ENCODE measurements at regions not wholly inside any gene's neighbourhood (a gene's known extent, or its start where the extent isn't known, plus 50 kb on each side); places are given as distances from the start of the nearest gene placed in this dataset.

- no peak overlapping the region for H3K4me3 ChIP-seq (ENCODE audit: low read depth, low read length)
- no peaks in the 10 kb centered on the region for H3K27me3 ChIP-seq (ENCODE audit: control insufficient read depth, insufficient read depth, low read length)
- H3K36me3 ChIP-seq (ENCODE audit: control insufficient read depth, insufficient read depth, low read length) = no peaks in the 10 kb centered on the region
- no peak for FAIRE-seq
- DNase-seq (ENCODE audit: low read depth) = no peak
- TF ChIP-seq, protein P1, sequence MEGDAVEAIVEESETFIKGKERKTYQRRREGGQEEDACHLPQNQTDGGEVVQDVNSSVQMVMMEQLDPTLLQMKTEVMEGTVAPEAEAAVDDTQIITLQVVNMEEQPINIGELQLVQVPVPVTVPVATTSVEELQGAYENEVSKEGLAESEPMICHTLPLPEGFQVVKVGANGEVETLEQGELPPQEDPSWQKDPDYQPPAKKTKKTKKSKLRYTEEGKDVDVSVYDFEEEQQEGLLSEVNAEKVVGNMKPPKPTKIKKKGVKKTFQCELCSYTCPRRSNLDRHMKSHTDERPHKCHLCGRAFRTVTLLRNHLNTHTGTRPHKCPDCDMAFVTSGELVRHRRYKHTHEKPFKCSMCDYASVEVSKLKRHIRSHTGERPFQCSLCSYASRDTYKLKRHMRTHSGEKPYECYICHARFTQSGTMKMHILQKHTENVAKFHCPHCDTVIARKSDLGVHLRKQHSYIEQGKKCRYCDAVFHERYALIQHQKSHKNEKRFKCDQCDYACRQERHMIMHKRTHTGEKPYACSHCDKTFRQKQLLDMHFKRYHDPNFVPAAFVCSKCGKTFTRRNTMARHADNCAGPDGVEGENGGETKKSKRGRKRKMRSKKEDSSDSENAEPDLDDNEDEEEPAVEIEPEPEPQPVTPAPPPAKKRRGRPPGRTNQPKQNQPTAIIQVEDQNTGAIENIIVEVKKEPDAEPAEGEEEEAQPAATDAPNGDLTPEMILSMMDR (IDR thresholded peaks at IDR 0.05; ENCODE audit: insufficient read depth, low read length, severe bottlenecking) = no peak
These were observed 340.5 kb upstream of the SYNCRIP start for GRCh38 chr6:85983032-85983659.

GRCh38 chr6:85977661-85978060 lies 335.0 kb upstream of the SYNCRIP start:
- Histone ChIP-seq H3K4me3 (ENCODE audit: low read depth, low read length) (no peak overlapping the region), H3K36me3 (ENCODE audit: control insufficient read depth, insufficient read depth, low read length) (no peaks in the 10 kb centered on the region), H3K27me3 (ENCODE audit: control insufficient read depth, insufficient read depth, low read length) (no peaks in the 10 kb centered on the region)
- TF ChIP-seq, protein P1 (IDR thresholded peaks at IDR 0.05; ENCODE audit: insufficient read depth, low read length, severe bottlenecking) = no peak
- FAIRE-seq (no peak), DNase-seq (ENCODE audit: low read depth) (no peak)

- no peak for FAIRE-seq
- Histone ChIP-seq H3K4me3 (ENCODE audit: low read depth, low read length) (no peak overlapping the region), H3K27me3 (ENCODE audit: control insufficient read depth, insufficient read depth, low read length) (no peaks in the 10 kb centered on the region), H3K36me3 (ENCODE audit: control insufficient read depth, insufficient read depth, low read length) (no peaks in the 10 kb centered on the region)
- DNase-seq (ENCODE audit: low read depth) = no peak
- TF ChIP-seq, protein P1 (IDR thresholded peaks at IDR 0.05; ENCODE audit: insufficient read depth, low read length, severe bottlenecking) = no peak
These were observed 333.3 kb upstream of the SYNCRIP start for GRCh38 chr6:85975957-85976356.

DNA sequence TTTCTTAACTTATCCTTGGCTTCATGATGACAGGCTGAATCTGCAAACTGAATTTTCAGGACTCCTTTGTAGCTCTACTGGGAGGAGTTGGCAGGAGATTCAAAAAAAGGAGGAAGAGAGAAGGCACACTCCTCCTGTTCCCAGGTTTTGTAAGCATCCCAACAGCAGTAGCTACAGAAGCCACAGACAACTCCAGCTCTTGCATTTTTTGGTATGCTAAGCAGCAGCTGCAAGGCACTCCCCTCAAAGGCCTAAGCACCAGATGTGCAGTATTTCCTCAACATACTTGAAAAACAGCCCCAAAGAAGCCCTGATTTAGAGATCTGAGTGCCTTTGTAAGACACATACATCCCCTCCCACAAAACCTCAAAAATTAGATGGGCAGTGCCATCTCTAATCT lies 328.6 kb upstream of the SYNCRIP start:
- Histone ChIP-seq H3K4me3 (ENCODE audit: low read depth, low read length) (no peak overlapping the region), H3K36me3 (ENCODE audit: control insufficient read depth, insufficient read depth, low read length) (no peaks in the 10 kb centered on the region), H3K27me3 (ENCODE audit: control insufficient read depth, insufficient read depth, low read length) (no peaks in the 10 kb centered on the region)
- FAIRE-seq (no peak), DNase-seq (ENCODE audit: low read depth) (no peak)
- TF ChIP-seq, protein P1 (IDR thresholded peaks at IDR 0.05; ENCODE audit: insufficient read depth, low read length, severe bottlenecking) = no peak

- Histone ChIP-seq H3K36me3 (ENCODE audit: control insufficient read depth, insufficient read depth, low read length) (no peaks in the 10 kb centered on the region), H3K27me3 (ENCODE audit: control insufficient read depth, insufficient read depth, low read length) (no peaks in the 10 kb centered on the region), H3K4me3 (ENCODE audit: low read depth, low read length) (no peak overlapping the region)
- TF ChIP-seq, protein P1 (IDR thresholded peaks at IDR 0.05; ENCODE audit: insufficient read depth, low read length, severe bottlenecking) = no peak
- DNase-seq (ENCODE audit: low read depth) (no peak), FAIRE-seq (no peak)
These were observed 324.1 kb upstream of the SYNCRIP start for GRCh38 chr6:85966828-85967227.

GRCh38 chr6:85961746-85962145 lies 319.1 kb upstream of the SYNCRIP start:
- Histone ChIP-seq H3K27me3 (ENCODE audit: control insufficient read depth, insufficient read depth, low read length) (no peaks in the 10 kb centered on the region), H3K36me3 (ENCODE audit: control insufficient read depth, insufficient read depth, low read length) (no peaks in the 10 kb centered on the region), H3K4me3 (ENCODE audit: low read depth, low read length) (no peak overlapping the region)
- no peak for DNase-seq (ENCODE audit: low read depth)
- no peak for FAIRE-seq
- TF ChIP-seq, protein P1 (IDR thresholded peaks at IDR 0.05; ENCODE audit: insufficient read depth, low read length, severe bottlenecking) = no peak
